ENCODE measurements at regions not wholly inside any gene's neighbourhood (a gene's known extent, or its start where the extent isn't known, plus 50 kb on each side); places are given as distances from the start of the nearest gene placed in this dataset.
"Not testable (repeated sequence)": the region's sequence is repeated elsewhere in the genome, so short reads cannot be mapped to it uniquely, and the experiment has no call there.

DNA sequence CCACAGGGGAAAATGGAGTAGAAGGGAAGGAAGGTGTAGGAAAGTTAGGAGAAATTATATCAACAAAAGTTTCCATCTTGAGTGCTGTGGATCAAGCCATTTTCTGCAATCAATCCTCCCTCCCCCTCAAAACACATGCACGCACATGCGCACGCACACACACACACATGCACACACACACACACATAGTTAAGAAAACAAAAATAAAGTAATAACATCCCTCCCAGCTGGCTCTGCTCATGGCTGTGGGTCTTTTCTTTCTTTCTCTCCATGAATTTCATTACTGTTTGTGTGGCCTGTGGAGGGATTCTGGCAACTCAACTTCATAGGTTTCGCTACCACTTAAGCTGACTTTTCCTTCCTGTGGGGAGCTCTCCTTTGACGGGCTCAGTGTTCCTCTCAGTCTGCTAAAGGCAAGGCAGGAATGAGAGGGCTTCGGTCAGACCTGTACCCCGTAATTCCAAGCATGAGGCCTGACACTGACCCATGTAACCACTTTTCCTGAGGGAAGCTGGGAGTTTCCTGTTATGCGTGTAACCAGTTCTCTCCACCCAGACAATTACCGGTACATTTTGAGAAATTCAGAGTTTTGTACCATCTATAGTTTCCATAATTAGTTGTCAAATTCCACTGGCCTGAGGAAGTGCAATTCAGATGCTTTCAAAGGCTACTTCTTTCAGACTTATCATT, 79.8 kb downstream of the ZNF92 start:
- no peak for DNase-seq (ENCODE audit: low spot score)

DNA sequence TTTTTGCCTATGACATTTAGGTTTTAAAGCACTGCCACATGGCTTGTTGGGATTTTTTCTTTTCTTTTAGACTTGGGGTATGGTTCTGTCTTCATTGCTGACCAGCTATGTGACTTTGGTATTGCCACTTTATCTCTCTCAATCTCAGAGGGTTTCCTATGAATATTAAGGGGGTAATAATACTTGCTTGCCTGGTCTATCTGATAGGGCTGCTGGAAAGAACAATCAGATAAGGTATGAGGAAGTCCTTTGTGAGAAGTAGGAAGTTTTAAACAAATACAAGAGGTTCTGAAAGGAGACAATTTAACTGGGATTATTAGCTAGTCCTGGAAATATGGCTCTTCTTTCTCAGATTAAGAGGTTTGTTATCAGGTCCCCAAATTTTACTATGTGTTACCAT, 80.8 kb downstream of the ZNF92 start:
- no peak for DNase-seq (ENCODE audit: low spot score)

DNA sequence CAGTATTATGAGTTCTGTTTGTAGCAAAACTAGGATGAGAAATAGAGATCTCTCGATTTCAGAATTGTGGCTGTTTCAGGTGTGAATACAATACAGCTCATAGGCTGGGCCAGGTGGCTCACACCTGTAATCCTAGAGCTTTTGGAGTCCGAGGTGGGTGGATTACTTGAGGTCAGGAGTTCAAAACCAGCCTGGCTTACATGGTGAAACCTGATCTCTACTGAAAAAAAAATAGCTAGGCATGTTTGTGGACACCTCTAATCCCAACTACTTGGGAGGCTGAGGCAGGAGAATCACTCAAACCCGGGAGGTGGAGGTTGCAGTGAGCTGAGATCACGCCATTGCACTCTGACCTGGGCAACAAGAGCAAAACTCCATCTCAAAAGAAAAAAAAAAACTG, 81.4 kb downstream of the ZNF92 start:
- not testable (repeated sequence) for DNase-seq (ENCODE audit: low spot score)

DNA sequence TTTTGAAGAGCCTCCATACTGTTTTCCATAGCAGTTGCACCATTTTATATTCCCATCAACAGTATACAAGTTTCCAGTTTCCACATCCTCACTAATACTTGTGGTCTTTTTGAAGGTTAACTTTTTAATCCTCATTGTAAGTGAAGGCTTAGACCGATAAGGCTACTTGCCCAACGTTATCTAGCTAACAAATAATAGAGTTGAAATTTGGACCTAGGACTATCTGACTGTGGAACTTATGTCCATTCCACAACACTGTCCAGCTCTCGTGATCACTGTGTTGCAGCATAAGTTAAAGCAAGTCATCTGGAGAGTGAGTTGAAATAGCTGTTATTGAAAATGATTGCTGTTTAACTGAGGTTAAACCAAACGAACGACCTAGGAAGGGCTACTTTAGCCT, 84.0 kb downstream of the ZNF92 start:
- DNase-seq (ENCODE audit: low spot score) = no peak

DNA sequence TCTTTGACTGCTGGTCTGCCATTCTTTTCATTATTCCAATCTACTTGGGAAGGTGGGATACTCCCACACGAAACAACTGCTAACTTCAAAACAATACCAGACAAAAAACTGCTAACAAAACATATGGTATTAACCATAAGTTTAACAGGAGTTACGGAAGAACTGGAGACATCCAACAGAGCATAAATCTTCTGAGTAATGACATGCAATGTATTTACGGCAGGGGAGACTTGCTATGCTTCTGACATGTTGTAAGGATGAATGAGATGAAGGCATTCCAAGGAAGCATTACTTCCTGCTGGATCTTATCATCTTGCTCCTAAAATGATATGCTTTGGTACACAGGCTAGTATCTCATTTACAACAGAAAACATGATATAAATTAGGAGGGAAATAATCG, 85.8 kb downstream of the ZNF92 start:
- no peak for DNase-seq (ENCODE audit: low spot score)

DNA sequence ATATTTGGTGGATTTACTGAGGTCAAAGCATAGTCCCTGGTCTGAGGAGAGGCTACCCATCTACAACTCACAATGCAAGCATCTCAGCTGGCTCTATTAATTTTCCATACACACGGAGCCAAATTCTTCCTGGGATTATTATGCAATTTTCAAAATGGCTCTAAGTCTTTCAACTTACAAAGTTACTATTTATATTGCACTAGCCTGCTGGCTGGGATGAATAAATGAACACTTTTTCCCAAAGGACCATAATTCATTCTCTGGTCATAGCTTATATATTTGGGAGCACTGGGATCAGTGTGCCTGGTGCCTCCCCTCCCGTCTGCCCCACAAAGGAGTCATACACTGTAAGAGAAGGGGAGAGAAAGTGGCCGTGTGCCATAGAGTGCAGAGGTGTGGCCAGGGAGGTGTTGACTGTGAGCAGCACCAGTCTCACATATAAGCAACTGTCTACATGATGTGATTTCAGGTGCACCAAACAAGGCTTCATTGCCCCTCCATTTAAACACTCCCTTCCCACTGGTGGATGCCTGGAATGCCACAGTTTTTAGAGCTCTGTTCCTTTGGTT, 88.6 kb downstream of the ZNF92 start:
- no peak for DNase-seq (ENCODE audit: low spot score)

DNA sequence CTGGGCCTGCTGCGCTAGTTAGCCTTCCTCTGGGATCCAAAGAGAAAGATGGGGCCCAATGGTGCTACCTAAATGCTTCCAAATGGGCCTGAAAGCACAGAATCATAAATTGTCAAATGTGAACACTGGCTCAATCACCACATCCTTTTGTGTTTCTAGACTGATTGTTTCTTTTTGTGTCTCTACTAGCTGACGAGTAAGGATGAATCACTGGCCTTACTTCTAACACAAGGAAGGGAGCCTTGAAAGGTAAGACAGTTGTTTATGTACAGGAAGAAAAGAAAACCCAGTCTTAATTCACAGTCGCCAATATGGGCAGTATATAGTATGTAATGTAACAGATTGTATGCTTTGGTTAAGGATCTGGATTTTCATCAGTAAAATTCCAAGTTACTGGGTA, 89.5 kb downstream of the ZNF92 start:
- no peak for DNase-seq (ENCODE audit: low spot score)

DNA sequence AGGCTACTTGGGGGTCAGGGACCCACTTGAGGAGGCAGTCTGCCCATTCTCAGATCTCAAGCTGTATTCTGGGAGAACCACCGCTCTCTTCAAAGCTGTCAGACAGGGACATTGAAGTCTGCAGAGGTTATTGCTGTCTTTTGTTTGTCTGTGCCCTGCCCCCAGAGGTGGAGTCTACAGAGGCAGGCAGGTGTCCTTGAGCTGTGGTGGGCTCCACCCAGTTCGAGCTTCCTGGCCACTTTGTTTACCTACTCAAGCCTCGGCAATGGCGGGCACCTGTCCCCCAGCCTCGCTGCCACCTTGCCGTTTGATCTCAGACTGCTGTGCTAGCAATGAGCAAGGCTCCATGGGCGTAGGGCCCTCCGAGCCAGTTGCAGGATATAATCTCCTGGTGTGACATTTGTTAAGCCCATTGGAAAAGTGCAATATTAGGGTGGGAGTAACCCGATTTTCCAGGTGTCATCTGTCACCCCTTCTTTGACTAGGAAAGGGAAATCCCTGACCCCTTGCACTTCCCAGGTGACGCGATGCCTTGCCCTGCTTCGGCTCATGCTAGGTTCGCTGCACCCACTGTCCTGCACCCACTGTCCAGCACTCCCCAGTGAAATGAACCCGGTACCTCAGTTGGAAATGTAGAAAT, 96.4 kb downstream of the ZNF92 start:
- not testable (repeated sequence) for DNase-seq (ENCODE audit: low spot score)

DNA sequence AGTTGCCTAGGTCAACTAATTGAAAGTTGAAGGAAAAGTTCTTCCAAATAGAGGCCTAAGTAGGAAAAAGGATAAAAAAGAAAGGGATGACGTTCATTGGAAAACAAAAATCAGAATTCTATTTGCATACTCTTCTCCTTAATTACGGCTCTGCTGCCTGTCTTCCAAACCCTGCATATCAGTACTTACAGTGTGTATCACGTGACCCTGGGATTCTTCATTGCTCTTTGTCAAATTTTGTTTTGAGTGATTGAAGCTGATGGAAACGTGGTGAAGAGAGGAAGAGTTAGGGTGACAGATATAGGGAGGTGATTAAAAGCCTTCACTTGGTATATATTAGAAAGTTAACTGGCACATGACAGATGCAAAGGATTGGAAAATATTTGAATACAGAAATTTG, 97.9 kb downstream of the ZNF92 start:
- DNase-seq (ENCODE audit: low spot score) = no peak

DNA sequence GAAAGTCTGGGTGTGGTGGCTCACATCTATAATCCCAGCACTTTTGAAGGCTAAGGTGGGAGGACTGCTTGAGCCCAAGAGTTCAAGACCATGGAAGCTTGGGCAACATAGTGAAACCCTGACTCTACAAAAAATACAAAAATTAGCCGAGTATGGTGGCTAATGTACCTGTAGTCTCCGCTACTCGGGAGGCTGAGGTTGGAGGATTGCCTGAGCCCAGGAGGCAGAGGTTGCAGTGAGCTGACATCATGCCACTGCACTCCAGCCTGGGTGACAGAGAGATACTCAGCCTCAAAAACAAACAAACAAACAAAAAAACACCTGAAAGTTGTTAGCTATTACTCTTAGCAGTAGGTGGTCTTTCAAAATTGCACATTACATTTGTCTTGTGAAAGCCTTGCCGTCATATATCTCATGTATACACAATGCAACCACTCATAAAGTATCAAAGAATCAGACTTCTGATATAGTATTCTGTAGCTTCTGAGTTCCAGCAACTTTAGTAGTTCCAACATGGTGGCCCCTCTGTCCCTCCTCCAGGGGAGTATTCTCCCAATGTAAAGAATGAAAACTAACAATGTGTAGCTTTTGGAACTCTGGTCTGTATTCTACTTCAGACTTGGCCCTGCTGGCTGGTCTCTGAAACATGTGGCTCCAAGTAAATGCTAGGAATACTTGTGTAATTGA, 101.5 kb downstream of the ZNF92 start:
- DNase-seq (ENCODE audit: low spot score) = no peak

DNA sequence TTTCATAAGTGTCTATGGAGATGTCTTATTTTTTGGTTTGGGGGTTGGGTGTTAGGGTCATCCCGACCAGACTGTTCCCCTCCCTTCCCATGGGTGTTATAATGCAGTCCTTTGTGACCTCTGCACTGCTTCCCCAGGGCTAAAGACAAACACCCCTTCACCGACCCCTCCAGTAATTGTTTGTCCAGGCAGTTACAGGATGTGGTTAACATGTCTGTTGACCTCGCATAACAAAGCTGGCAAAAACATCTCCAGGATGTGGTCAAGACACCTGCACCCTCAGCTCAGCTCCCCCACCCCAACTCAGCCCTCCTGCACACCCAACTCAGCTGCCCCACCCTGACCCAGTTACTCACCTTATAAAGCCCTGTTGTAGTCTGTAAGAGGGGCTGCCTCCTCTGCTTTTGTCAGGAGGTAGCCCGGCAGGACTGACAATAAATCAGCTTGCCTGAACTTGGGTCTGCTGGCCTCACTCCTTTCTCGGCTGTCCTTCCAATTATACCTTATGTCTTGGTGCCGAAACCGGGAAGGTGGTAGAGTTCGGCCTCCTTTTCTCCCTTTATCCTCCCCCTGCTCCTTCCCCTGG, 102.2 kb downstream of the ZNF92 start:
- DNase-seq (ENCODE audit: low spot score) = no peak

DNA sequence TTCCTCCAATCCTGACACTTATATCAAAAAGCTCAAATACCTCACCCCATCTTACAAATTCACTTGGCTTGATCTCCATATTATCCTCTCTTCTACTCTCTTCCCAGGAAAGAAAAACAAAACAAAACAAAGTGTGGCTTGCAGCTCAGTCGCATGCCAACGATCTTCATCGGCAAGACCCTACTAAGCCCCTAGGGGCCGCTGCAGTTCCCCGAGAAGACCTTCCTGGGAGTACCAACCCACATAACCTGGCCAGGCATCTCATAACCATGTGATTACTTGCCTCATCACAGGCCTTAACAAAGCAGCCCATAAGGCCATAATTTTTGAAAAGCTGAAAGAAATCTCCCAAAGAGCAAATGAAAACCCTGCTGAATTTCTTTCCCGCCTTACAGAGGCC, 103.7 kb downstream of the ZNF92 start:
- no peak for DNase-seq (ENCODE audit: low spot score)

DNA sequence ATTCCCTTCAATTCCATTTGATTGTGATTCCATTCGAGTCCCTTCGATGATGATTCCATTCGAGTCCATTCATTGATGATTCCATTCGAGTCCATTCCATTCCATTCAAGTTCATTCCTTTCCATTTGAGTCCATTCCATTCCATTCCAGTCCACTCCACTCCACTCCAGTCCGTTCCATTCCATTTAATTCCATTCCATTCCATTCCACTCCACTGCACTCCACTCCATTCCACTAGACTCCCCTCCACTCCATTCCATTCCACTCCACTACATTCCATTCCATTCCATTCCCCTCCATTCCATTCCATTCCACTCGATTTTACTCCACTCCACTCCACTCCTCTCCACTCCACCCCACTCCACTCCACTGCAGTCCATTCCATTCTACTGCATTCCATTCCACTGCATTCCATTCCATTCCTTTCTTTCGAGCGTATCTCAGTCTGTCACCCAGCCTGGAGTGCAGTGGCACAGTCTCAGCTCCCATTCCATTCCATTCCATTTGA, 115.7 kb downstream of the ZNF92 start:
- DNase-seq (ENCODE audit: low spot score) = no peak

DNA sequence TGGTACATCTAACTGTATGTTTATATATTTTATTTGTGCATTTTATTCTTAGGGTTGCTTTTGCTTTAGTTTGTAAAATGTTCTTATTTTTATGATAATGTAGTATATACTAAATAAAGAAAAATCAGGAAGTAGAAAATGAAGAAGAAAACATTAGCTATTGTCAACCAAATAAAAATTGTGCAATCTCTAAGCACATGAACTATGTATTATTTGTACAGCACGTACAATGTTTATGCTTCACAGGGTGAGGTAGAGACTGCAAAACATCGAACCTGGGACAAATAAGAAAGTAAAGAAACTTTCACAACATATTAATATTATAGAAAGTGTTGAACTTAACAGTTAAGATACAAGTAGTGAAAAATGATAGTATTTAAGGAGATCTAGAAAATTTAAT, 123.0 kb downstream of the ZNF92 start:
- DNase-seq (ENCODE audit: low spot score) = not testable (repeated sequence)

DNA sequence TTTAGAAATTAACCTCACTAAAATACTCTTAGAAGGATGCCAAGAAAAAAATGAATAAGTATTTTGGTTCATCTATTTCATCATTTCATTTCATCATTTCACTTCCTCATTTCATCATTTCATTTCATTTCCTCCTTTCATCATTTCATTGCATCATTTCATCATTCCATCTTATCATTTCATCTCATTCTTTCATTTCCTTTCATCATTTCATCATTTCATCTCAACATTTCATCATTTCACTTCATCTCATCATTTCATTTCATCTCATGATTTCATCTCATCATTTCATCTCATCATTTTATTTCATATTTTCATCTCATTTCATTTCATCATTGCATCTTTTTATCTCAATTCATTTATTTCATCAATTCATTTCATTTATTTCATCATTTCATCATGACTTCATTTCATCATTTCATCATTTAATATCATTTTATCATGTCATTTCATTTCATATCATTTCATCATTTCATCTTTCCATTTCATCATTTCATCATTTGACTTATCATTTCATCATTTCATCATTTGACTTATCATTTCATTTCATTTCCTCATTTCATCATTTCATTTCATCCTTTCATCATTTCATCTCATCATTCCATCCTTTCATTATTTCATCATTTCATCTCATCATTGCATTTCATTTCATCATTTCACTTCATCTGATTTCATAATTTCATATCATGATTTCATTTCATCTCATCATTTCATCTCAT, 129.9 kb downstream of the ZNF92 start:
- no peak for DNase-seq (ENCODE audit: low spot score)

DNA sequence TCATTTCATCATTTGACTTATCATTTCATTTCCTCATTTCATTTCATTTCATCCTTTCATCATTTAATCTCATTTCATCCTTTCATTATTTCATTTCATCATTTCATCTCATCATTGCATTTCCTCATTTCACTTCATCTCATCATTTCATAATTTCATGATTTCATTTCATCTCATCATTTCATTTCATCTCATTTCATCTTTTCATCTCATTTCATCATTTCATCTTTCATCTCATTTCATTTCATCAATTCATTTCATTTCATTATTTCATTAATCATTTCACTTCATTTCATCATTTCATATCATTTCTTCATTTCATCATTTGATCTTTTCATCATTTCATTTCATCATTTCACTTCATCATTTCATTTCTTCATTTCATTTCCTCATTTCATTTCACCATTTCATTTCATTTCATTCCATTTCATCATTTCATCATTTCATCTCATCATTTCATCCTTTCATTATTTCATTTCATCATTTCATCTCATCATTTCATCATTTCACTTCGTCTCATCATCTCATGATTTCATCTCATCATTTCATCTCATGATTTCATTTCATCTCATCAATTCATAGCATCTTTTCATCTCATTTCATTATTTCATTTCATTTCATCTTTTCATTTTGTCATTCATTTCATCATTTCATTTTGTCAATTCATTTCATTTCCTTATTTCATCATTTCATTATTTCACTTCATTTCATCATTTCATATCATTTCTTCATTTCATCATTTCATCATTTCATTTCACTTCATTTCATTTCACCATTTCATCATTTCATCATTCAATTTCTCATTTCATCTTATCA, 131.1 kb downstream of the ZNF92 start:
- not testable (repeated sequence) for DNase-seq (ENCODE audit: low spot score)

DNA sequence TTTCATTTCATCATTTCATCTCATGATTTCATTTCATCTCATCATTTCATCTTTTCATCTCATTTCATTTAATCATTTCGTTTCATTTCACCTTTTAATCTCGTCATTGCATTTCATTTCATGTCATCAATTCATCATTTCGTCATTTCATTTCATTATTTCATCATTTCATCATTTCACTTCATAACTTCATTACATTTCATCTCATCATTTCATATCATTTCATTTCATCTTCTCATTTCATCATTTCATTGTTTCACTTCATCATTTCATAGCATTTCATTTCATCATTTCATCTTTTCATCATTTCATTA, 131.6 kb downstream of the ZNF92 start:
- not testable (repeated sequence) for DNase-seq (ENCODE audit: low spot score)

DNA sequence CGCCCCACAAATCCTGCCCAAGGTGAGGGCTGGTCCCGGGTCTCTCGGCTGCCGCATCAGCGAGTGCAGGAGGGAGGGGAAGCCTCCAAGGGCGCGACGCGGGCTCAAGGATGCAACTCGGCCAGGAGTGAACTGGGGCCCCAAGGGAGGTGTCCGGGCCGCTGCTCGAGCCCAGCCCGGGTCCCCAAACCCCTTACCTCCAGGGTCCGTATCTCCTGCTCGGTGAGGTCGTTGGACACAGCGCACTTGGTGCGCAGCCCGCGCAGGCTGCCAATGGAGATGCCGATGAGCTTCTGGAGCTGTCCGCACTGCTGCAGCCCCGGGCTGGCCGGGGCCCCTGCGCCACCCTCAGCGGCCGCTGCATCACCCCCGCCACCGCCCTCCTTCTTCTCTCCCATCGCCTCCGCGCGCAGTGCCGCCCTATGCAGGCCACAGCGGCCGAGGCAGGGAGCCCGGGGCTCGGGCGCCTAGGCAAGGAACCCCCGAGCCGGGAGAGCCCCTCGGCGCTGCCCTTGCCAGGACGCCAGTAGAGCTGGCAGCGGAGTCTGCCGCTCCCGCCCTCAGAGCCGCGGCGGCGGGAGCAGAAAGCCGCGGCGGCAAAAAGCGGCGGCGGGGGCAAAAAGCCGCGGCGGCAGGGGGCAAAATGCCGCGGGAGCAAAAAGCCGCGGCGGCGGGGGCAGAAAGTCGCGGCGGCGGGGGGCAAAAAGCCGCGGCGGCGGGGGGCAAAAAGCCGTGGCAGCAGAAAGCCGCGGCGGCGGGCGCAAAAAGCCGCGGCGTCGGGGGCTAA, 135.1 kb downstream of the ZNF92 start:
- DNase-seq (ENCODE audit: low spot score) = not testable (repeated sequence)

DNA sequence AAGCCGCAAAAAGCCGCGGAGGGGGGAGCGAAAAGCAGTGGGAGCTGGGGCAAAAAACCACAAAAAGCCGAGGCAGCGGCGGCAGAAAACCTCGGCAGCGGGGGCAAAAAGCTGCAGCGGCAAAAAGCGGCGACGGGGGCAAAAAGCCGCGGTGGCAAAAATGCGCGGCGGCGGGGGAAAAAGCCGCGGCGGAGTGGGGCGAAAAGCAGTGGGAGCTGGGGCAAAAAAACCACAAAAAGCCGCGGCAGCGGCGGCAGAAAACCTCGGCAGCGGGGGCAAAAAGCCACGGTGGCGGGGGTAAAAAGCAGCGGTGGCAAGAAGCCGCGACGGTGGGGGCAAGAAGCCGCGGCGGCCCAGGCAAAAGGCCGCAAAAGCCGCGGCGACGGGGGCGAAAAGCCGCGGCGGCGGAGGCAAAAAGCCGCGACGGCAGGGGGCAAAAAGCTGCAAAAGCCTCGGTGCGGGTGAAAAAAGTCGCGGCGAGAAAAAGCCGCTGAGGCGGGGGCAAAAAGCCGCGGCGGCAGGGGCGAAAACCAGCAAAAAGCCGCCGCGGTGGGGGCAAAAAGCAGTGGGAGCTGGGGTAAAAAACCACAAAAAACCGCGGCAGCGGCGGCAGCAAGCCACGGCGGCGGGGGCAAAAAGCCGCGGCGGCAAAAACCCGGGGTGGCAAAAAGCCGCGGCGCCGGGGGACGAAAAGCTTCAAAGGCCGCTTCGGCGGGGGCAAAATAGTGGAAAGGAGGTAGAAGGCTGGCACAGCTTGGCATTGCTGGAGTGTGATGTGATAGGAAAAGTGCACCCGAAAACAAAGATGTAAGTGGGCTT, 135.9 kb downstream of the ZNF92 start:
- no peak for DNase-seq (ENCODE audit: low spot score)

DNA sequence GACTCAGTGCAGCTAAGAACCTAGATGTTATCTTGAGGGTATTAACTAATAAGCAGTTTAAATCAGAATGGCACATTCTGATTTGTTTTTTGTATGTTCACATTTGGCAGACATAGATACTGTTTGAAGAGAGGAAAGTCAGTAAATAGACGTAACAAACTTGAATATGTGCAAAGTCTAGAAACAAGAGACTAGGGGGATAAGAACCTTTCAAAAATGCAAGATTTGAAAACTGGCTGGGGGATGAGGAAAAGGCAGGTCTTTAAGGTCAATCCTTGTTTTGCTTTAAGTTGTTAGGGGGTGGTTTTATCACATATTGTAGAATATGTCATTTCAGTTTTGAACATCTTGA, 136.5 kb downstream of the ZNF92 start:
- not testable (repeated sequence) for DNase-seq (ENCODE audit: low spot score)

All from AG08395 (cell line).